PC-9 (cell line): ENCODE measurements at regions not wholly inside any gene's neighbourhood (a gene's known extent, or its start where the extent isn't known, plus 50 kb on each side); places are given as distances from the start of the nearest gene placed in this dataset.

Experiments
- EZH2 ChIP-seq: fragments of 200-600 bp; sonication (generic); IDR thresholded peaks from 2 replicates; pipeline ENCODE4 v1.8.0; 2017; ENCODE audit warnings: antibody characterized with exemption, low read depth
- TF ChIP-seq, protein P1 (sequence below): fragments of 200-600 bp; sonication (generic); conservative IDR thresholded peaks from 2 replicates; pipeline ENCODE4 v1.6.1; 2017; ENCODE audit warnings: mixed run types, antibody characterized with exemption, mild to moderate bottlenecking, moderate library complexity

GRCh38 chr4:34373456-34373855, 1870.9 kb downstream of the ARAP2 start:
- TF ChIP-seq EZH2: no peak
- TF ChIP-seq, protein P1, sequence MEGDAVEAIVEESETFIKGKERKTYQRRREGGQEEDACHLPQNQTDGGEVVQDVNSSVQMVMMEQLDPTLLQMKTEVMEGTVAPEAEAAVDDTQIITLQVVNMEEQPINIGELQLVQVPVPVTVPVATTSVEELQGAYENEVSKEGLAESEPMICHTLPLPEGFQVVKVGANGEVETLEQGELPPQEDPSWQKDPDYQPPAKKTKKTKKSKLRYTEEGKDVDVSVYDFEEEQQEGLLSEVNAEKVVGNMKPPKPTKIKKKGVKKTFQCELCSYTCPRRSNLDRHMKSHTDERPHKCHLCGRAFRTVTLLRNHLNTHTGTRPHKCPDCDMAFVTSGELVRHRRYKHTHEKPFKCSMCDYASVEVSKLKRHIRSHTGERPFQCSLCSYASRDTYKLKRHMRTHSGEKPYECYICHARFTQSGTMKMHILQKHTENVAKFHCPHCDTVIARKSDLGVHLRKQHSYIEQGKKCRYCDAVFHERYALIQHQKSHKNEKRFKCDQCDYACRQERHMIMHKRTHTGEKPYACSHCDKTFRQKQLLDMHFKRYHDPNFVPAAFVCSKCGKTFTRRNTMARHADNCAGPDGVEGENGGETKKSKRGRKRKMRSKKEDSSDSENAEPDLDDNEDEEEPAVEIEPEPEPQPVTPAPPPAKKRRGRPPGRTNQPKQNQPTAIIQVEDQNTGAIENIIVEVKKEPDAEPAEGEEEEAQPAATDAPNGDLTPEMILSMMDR: no peak
